ENCODE measurements at regions not wholly inside any gene's neighbourhood (a gene's known extent, or its start where the extent isn't known, plus 50 kb on each side); places are given as distances from the start of the nearest gene placed in this dataset.

GRCh38 chr7:42292991-42293521, 56.0 kb upstream of the GLI3 start:
- DNase-seq (ENCODE audit: low read depth in 2 of 2): no peak

- no peak for DNase-seq (ENCODE audit: low read depth in 2 of 2)
Measured at GRCh38 chr7:42289473-42289872, 52.5 kb upstream of the GLI3 start.
